Activated CD4-positive, alpha-beta memory T cell treated with anti-CD3 and anti-CD28 coated beads for 36 hours (primary cell): ENCODE measurements at regions not wholly inside any gene's neighbourhood (a gene's known extent, or its start where the extent isn't known, plus 50 kb on each side); places are given as distances from the start of the nearest gene placed in this dataset.
"Not testable (repeated sequence)": the region's sequence is repeated elsewhere in the genome, so short reads cannot be mapped to it uniquely, and the experiment has no call there.

ENCODE experiments used
- CTCF ChIA-PET: fragments of 350-600 bp; sonication (Branson Sonifier 250); formaldehyde crosslinking; loops from one replicate; lab custom pipeline; 2021; ENCODE audit warnings: antibody characterized with exemption, inconsistent platforms; lab: Charles Lee
- POLR2A ChIA-PET: fragments of 350-600 bp; sonication (Branson Sonifier 250); formaldehyde crosslinking; loops from one replicate; lab custom pipeline; 2021; ENCODE audit warnings: antibody characterized with exemption; lab: Charles Lee
- DNase-seq: peaks from one replicate; pipeline ENCODE4 v3.0.0-alpha.2; 2020
- H3K27ac Mint-ChIP-seq: one replicate; pipeline ENCODE4 v1.8.0; 2021; ENCODE audit warnings: mixed read lengths
- H3K27me3 Mint-ChIP-seq: one replicate; pipeline ENCODE4 v1.8.0; 2021; ENCODE audit warnings: mixed read lengths
- H3K36me3 Mint-ChIP-seq: one replicate; pipeline ENCODE4 v1.8.0; 2021; ENCODE audit warnings: mixed read lengths
- H3K4me1 Mint-ChIP-seq: one replicate; pipeline ENCODE4 v1.8.0; 2021; ENCODE audit warnings: low read depth, mixed read lengths
- H3K4me3 Mint-ChIP-seq: one replicate; pipeline ENCODE4 v1.8.0; 2021; ENCODE audit warnings: mild to moderate bottlenecking, mixed read lengths
- H3K9me3 Mint-ChIP-seq: one replicate; pipeline ENCODE4 v1.8.0; 2021; ENCODE audit warnings: mixed read lengths
- intact Hi-C: fragments of 100-400 bp; cut with micrococcal nuclease; formaldehyde crosslinking; loops from one replicate; pipeline ENCODE4 v1.15.1; 2023

DNA sequence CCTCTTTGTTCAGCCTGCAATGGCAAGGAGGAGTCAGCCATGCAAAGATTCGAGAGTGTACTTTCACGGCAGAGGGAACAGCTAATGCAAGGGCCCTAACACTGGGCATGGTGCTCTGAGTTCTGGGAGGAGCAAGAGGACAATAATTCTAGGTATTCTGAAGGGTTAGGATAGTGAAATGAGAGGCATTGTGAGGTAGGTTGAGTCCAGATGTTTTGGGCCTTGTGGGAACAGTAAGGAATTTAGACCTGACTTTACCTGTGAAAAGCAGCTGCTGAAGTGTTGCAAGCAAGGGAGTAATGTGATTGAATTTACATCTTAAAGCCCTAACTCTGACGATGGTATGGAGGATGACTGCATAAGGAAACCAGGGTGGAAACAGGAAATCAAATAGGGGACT lies 211.6 kb downstream of the CNTN3 start:
- peaks cover 1% of the 10 kb centered on the region for H3K36me3 Mint-ChIP-seq
- no peaks in the 10 kb centered on the region for H3K4me1 Mint-ChIP-seq
- no peak overlapping the region for H3K4me3 Mint-ChIP-seq
- CTCF ChIA-PET = no interaction called here
- POLR2A ChIA-PET = no interaction called here
- H3K27me3 Mint-ChIP-seq = no peaks in the 10 kb centered on the region
- intact Hi-C loops = no loop called here
- H3K27ac Mint-ChIP-seq = no peak overlapping the region
- DNase-seq = no peak
- peaks cover 4% of the 10 kb centered on the region for H3K9me3 Mint-ChIP-seq

- no peaks in the 10 kb centered on the region for H3K4me1 Mint-ChIP-seq
- no peaks in the 10 kb centered on the region for H3K36me3 Mint-ChIP-seq
- no peak overlapping the region for H3K4me3 Mint-ChIP-seq
- H3K9me3 Mint-ChIP-seq = peaks cover 25% of the 10 kb centered on the region
- ChIA-PET CTCF (no interaction called here), POLR2A (no interaction called here)
- DNase-seq = no peak
- intact Hi-C loops = no loop called here
- no peaks in the 10 kb centered on the region for H3K27me3 Mint-ChIP-seq
- H3K27ac Mint-ChIP-seq = no peak overlapping the region
Observed at GRCh38 chr3:74393426-74393825, 221.0 kb downstream of the CNTN3 start.

GRCh38 chr3:74390121-74390877 lies 224.2 kb downstream of the CNTN3 start:
- DNase-seq = no peak
- ChIA-PET CTCF (no interaction called here), POLR2A (no interaction called here)
- Mint-ChIP-seq H3K9me3 (peaks cover 10% of the 10 kb centered on the region), H3K27me3 (no peaks in the 10 kb centered on the region), H3K4me1 (no peaks in the 10 kb centered on the region), H3K36me3 (no peaks in the 10 kb centered on the region), H3K4me3 (no peak overlapping the region), H3K27ac (no peak overlapping the region)
- intact Hi-C loops = no loop called here

DNA sequence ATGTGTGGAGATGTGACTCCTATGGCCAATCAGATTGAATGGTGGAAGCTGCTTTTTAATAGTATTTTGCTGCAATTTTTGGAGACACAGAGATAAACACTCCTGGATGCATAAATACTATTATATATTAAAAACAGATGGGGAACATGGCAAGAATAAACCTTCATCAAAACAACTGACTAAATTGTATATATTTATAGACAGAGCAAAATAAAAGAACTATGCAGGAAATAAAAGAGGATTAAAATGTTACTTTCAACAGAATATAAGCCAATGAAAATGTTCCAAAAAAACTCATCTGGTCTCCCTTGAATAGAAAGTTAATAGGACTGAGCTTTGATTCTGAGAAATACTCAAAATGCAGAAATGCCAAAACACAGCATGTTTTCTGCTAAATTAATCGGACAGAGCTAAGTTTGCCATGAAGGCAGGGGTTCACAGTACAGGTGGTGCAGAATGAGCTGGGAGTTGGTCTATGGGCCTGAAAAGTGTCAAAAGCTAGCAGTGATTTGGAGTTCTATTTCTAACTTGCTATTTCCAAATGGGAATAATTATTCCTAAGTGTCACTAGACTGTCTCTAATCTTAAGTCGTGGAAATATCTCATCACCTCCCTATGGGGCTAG lies 227.2 kb downstream of the CNTN3 start:
- Mint-ChIP-seq H3K36me3 (no peaks in the 10 kb centered on the region), H3K9me3 (peaks cover 4% of the 10 kb centered on the region), H3K4me3 (no peak overlapping the region), H3K4me1 (no peaks in the 10 kb centered on the region), H3K27me3 (no peaks in the 10 kb centered on the region), H3K27ac (no peak overlapping the region)
- intact Hi-C loops = no loop called here
- ChIA-PET POLR2A (no interaction called here), CTCF (no interaction called here)
- DNase-seq = no peak

GRCh38 chr3:74384159-74384558 lies 230.3 kb downstream of the CNTN3 start:
- no peak for DNase-seq
- Mint-ChIP-seq H3K4me3 (no peak overlapping the region), H3K36me3 (no peaks in the 10 kb centered on the region), H3K4me1 (no peaks in the 10 kb centered on the region), H3K27ac (no peak overlapping the region), H3K27me3 (no peaks in the 10 kb centered on the region), H3K9me3 (peaks cover 7% of the 10 kb centered on the region)
- intact Hi-C loops = no loop called here
- POLR2A ChIA-PET = no interaction called here
- CTCF ChIA-PET = no interaction called here

- Mint-ChIP-seq H3K36me3 (no peaks in the 10 kb centered on the region), H3K4me3 (no peak overlapping the region), H3K9me3 (peaks cover 13% of the 10 kb centered on the region), H3K4me1 (no peaks in the 10 kb centered on the region), H3K27ac (no peak overlapping the region), H3K27me3 (no peaks in the 10 kb centered on the region)
- DNase-seq = no peak
- intact Hi-C loops = no loop called here
- ChIA-PET POLR2A (no interaction called here), CTCF (no interaction called here)
Observed at GRCh38 chr3:74377669-74378068, 236.8 kb downstream of the CNTN3 start.

DNA sequence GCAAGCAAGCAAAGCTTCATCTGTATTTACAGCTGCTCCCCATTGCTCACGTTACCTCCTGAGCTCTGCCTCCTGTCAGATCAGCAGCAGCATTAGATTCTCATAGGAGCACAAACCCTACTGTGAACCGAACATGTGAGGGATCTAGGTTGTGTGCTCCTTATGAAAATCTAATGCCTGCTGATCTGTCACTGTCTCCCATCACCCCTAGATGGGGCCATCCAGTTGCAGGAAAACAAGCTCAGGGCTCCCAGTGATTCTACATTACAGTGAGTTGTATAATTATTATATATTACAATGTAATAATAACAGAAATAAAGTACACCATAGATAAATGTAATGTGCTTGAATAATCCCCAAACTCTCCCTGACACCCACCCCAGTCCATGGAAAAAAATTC lies 238.1 kb downstream of the CNTN3 start:
- intact Hi-C loops, POLR2A ChIA-PET, H3K36me3 Mint-ChIP-seq, H3K4me1 Mint-ChIP-seq, H3K27ac Mint-ChIP-seq, CTCF ChIA-PET, H3K27me3 Mint-ChIP-seq, H3K4me3 Mint-ChIP-seq, DNase-seq: not testable (repeated sequence)
- H3K9me3 Mint-ChIP-seq = peaks cover 19% of the 10 kb centered on the region

DNA sequence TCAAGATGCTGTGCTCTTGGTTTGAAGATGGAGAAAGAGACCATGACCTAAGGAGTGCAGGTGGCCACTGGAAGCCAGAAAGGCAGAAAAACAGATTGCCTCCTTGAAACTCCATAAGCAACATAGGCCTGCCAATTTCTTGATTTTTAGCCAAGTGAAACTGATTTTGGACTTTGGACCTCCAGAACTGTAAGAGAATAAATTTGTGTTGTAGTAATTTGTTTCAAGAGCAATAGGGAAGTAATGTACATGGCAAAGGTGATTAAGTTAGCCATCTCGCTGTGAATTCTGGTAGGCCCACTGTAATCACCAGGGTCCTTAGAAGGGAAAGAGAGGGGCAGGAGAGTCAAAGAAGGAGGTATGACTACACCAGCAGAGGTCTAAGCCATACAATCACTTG lies 238.8 kb downstream of the CNTN3 start:
- H3K4me1 Mint-ChIP-seq = no peaks in the 10 kb centered on the region
- POLR2A ChIA-PET = no interaction called here
- CTCF ChIA-PET = no interaction called here
- no peaks in the 10 kb centered on the region for H3K36me3 Mint-ChIP-seq
- H3K9me3 Mint-ChIP-seq = peaks cover 19% of the 10 kb centered on the region
- H3K27me3 Mint-ChIP-seq = no peaks in the 10 kb centered on the region
- no peak overlapping the region for H3K27ac Mint-ChIP-seq
- intact Hi-C loops = no loop called here
- no peak for DNase-seq
- H3K4me3 Mint-ChIP-seq = no peak overlapping the region

GRCh38 chr3:74372743-74373142 lies 241.7 kb downstream of the CNTN3 start:
- Mint-ChIP-seq H3K4me1 (no peaks in the 10 kb centered on the region), H3K27me3 (no peaks in the 10 kb centered on the region), H3K27ac (no peak overlapping the region), H3K4me3 (no peak overlapping the region), H3K9me3 (peaks cover 15% of the 10 kb centered on the region), H3K36me3 (no peaks in the 10 kb centered on the region)
- ChIA-PET CTCF (no interaction called here), POLR2A (no interaction called here)
- intact Hi-C loops = no loop called here
- DNase-seq = no peak

- no peak overlapping the region for H3K27ac Mint-ChIP-seq
- H3K9me3 Mint-ChIP-seq = peaks cover 15% of the 10 kb centered on the region
- intact Hi-C loops = no loop called here
- no peaks in the 10 kb centered on the region for H3K4me1 Mint-ChIP-seq
- ChIA-PET CTCF (no interaction called here), POLR2A (no interaction called here)
- no peak overlapping the region for H3K4me3 Mint-ChIP-seq
- H3K27me3 Mint-ChIP-seq = no peaks in the 10 kb centered on the region
- DNase-seq = no peak
- no peaks in the 10 kb centered on the region for H3K36me3 Mint-ChIP-seq
Observed at GRCh38 chr3:74370342-74370741, 244.1 kb downstream of the CNTN3 start.

GRCh38 chr3:74366331-74366730 lies 248.1 kb downstream of the CNTN3 start:
- H3K36me3 Mint-ChIP-seq = no peaks in the 10 kb centered on the region
- POLR2A ChIA-PET = no interaction called here
- H3K27me3 Mint-ChIP-seq = no peaks in the 10 kb centered on the region
- intact Hi-C loops = no loop called here
- no peaks in the 10 kb centered on the region for H3K4me1 Mint-ChIP-seq
- DNase-seq = no peak
- CTCF ChIA-PET = no interaction called here
- H3K4me3 Mint-ChIP-seq = no peak overlapping the region
- H3K9me3 Mint-ChIP-seq = peaks cover 3% of the 10 kb centered on the region
- H3K27ac Mint-ChIP-seq = no peak overlapping the region

DNA sequence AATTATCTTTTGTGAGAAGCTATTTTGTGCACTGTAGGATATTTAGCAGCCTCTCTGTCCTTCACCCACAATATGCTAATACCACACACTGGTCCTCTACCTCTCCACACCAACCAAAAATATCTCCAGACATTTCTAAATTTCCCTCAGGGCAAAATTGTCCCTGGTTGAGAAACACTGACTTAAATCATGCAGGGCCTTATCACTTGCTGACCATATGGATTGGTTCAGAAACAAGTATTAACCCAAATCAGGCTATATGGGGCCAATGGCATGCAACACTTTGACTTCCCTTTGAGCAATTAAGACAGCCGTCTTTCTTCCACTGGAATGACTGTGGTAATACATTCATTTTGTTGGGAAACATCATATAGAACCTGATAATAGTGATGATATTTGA lies 251.1 kb downstream of the CNTN3 start:
- POLR2A ChIA-PET = no interaction called here
- no peak overlapping the region for H3K27ac Mint-ChIP-seq
- H3K36me3 Mint-ChIP-seq = no peaks in the 10 kb centered on the region
- DNase-seq = no peak
- no peak overlapping the region for H3K4me3 Mint-ChIP-seq
- CTCF ChIA-PET = no interaction called here
- H3K27me3 Mint-ChIP-seq = no peaks in the 10 kb centered on the region
- intact Hi-C loops = no loop called here
- H3K9me3 Mint-ChIP-seq = peaks cover 6% of the 10 kb centered on the region
- no peaks in the 10 kb centered on the region for H3K4me1 Mint-ChIP-seq

DNA sequence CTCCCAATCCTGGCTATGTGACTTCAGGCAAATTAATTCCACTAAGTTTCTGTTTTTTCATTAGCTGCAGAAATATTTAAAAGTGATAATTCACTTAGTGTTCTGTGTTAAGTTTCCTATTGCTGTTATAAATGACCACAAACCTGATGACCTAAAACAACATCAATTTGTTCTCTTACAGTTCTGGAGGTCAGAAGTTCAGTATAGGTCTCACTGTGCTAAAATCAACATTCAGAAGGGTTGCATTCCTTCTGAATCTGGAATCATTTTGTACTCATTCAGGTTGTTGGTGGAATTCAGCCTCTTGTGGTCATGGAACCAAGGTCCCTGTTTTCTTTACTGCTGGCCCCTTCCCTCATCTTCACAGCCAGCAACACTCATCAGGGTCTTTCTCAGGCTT lies 254.1 kb downstream of the CNTN3 start:
- H3K27me3 Mint-ChIP-seq = no peaks in the 10 kb centered on the region
- CTCF ChIA-PET = no interaction called here
- H3K4me1 Mint-ChIP-seq = no peaks in the 10 kb centered on the region
- DNase-seq = no peak
- H3K4me3 Mint-ChIP-seq = no peak overlapping the region
- intact Hi-C loops = no loop called here
- H3K27ac Mint-ChIP-seq = no peak overlapping the region
- POLR2A ChIA-PET = no interaction called here
- no peaks in the 10 kb centered on the region for H3K36me3 Mint-ChIP-seq
- peaks cover 6% of the 10 kb centered on the region for H3K9me3 Mint-ChIP-seq
